K562 (cell line): ENCODE measurements at regions not wholly inside any gene's neighbourhood (a gene's known extent, or its start where the extent isn't known, plus 50 kb on each side); places are given as distances from the start of the nearest gene placed in this dataset.

Experiments used
- GTF2E2 ChIP-seq: fragments of 200-800 bp; sonication (Bioruptor generic); IDR thresholded peaks from 2 replicates; pipeline ENCODE4 v1.6.1; 2016; ENCODE audit warnings: missing genetic modification characterization, missing compliant biosample characterization
- KDM1A ChIP-seq, 2 experiments: fragments of 450-650 bp; IDR thresholded peaks; 2 replicates each; pipeline ENCODE4 v1.6.1; 2016; ENCODE audit warnings: mild to moderate bottlenecking in 2 of 2
- POLR2A ChIP-seq: fragments of 450-650 bp; conservative IDR thresholded peaks from 2 replicates; pipeline ENCODE4 v1.6.1; 2016
- PPARD ChIP-seq: fragments of 250-450 bp; sonication (Bioruptor Pico); IDR thresholded peaks from 2 replicates; pipeline ENCODE4 v1.8.0; 2022; ENCODE audit warnings: inconsistent platforms, mild to moderate bottlenecking, moderate library complexity
- ZNF766 ChIP-seq: fragments of 200-800 bp; sonication (Bioruptor generic); conservative IDR thresholded peaks from 2 replicates; pipeline ENCODE4 v1.6.1; 2016; ENCODE audit warnings: missing genetic modification characterization, missing compliant biosample characterization
- TF ChIP-seq, protein P1 (sequence below), 3 experiments: IDR thresholded peaks in 2 of 3; conservative IDR thresholded peaks in 1 of 3; 2 replicates each; pipeline ENCODE4 v1.5.1; 2011 to 2012; ENCODE audit warnings: low read length in 3 of 3, mild to moderate bottlenecking in 3 of 3, control low read depth in 2 of 3, improper control_type of control experiment in 1 of 3, inconsistent platforms in 1 of 3, low read depth in 1 of 3, mixed read lengths in 1 of 3, moderate library complexity in 1 of 3; ENCODE audit not compliant: insufficient read depth in 2 of 3
- TF ChIP-seq, protein P2 (sequence below): sonication (generic); formaldehyde crosslinking; IDR thresholded peaks from 2 replicates; pipeline ENCODE4 v1.8.1; 2023; ENCODE audit warnings: mild to moderate bottlenecking, missing genetic modification reagents
- TF ChIP-seq, protein P3 (sequence below): sonication (generic); formaldehyde crosslinking; IDR thresholded peaks from 2 replicates; pipeline ENCODE4 v1.9.0; 2022; ENCODE audit warnings: mild to moderate bottlenecking, missing genetic modification reagents

DNA sequence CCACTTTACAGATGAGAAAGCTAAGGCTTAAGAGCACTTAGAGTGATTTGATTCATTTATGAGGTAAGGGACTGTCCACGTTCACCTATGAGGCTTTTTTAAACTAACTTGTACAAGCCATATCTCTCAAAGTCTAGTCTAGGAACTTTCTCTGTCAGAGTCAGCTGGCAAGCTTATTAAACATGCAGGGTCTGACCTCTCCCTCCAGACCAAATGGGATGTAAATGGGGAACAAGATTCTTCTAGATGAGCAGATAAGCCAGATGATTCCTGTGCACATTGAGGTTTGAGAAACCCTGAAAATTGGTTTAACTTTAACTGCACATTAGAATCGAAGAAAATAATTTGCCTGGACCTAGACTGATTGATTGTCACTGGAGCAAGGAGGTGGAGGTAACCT, 160.0 kb upstream of the SPRY1 start:
- no peak for TF ChIP-seq POLR2A
- TF ChIP-seq, protein P1, sequence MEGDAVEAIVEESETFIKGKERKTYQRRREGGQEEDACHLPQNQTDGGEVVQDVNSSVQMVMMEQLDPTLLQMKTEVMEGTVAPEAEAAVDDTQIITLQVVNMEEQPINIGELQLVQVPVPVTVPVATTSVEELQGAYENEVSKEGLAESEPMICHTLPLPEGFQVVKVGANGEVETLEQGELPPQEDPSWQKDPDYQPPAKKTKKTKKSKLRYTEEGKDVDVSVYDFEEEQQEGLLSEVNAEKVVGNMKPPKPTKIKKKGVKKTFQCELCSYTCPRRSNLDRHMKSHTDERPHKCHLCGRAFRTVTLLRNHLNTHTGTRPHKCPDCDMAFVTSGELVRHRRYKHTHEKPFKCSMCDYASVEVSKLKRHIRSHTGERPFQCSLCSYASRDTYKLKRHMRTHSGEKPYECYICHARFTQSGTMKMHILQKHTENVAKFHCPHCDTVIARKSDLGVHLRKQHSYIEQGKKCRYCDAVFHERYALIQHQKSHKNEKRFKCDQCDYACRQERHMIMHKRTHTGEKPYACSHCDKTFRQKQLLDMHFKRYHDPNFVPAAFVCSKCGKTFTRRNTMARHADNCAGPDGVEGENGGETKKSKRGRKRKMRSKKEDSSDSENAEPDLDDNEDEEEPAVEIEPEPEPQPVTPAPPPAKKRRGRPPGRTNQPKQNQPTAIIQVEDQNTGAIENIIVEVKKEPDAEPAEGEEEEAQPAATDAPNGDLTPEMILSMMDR (IDR thresholded peaks at IDR 0.05 in 2 of 3, conservative IDR thresholded peaks at IDR 0.05 in 1 of 3; ENCODE audit: insufficient read depth in 2 of 3, low read depth in 1 of 3, low read length in 3 of 3): no peak
- TF ChIP-seq GTF2E2 (tag): no peak
- no peak for TF ChIP-seq KDM1A (IDR thresholded peaks at IDR 0.05)
- TF ChIP-seq, protein P2, sequence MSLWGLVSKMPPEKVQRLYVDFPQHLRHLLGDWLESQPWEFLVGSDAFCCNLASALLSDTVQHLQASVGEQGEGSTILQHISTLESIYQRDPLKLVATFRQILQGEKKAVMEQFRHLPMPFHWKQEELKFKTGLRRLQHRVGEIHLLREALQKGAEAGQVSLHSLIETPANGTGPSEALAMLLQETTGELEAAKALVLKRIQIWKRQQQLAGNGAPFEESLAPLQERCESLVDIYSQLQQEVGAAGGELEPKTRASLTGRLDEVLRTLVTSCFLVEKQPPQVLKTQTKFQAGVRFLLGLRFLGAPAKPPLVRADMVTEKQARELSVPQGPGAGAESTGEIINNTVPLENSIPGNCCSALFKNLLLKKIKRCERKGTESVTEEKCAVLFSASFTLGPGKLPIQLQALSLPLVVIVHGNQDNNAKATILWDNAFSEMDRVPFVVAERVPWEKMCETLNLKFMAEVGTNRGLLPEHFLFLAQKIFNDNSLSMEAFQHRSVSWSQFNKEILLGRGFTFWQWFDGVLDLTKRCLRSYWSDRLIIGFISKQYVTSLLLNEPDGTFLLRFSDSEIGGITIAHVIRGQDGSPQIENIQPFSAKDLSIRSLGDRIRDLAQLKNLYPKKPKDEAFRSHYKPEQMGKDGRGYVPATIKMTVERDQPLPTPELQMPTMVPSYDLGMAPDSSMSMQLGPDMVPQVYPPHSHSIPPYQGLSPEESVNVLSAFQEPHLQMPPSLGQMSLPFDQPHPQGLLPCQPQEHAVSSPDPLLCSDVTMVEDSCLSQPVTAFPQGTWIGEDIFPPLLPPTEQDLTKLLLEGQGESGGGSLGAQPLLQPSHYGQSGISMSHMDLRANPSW: no peak
- TF ChIP-seq, protein P3, sequence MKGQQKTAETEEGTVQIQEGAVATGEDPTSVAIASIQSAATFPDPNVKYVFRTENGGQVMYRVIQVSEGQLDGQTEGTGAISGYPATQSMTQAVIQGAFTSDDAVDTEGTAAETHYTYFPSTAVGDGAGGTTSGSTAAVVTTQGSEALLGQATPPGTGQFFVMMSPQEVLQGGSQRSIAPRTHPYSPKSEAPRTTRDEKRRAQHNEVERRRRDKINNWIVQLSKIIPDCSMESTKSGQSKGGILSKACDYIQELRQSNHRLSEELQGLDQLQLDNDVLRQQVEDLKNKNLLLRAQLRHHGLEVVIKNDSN (CRISPR knock-in tag): no peak
- no peak for TF ChIP-seq ZNF766 (CRISPR knock-in tag)
- TF ChIP-seq PPARD (CRISPR knock-in tag): no peak
